ENCODE measurements at regions not wholly inside any gene's neighbourhood (a gene's known extent, or its start where the extent isn't known, plus 50 kb on each side); places are given as distances from the start of the nearest gene placed in this dataset.

GRCh38 chr1:229819091-229819490, 193.0 kb downstream of the URB2 start:
- TF ChIP-seq CTCF (IDR thresholded peaks at IDR 0.05) (no peak), EZH2 (IDR thresholded peaks at IDR 0.05; ENCODE audit: borderline replicate concordance, insufficient read depth, low read depth, low read length, poor library complexity, severe bottlenecking) (no peak)

All from B cell (primary cell).